Breast epithelium (tissue), 4 donors: ENCODE measurements at regions not wholly inside any gene's neighbourhood (a gene's known extent, or its start where the extent isn't known, plus 50 kb on each side); places are given as distances from the start of the nearest gene placed in this dataset.

Source experiments
- DNase-seq, 2 donors: peaks; one replicate each; pipeline ENCODE4 v3.0.0-alpha.2; 2019; ENCODE audit warnings: low spot score in 2 of 2
- H3K27ac ChIP-seq, 2 donors: fragments of 200-600 bp; sonication (generic) in 1 of 2; one replicate each; pipeline ENCODE4 v1.5.1; 2016 to 2019; ENCODE audit warnings: mild to moderate bottlenecking in 1 of 2
- H3K27me3 ChIP-seq, 2 donors: fragments of 200-600 bp; sonication (generic) in 1 of 2; one replicate each; pipeline versions ENCODE4 v1.5.1 to v1.6.0; 2017 to 2019; ENCODE audit warnings: control low read depth in 1 of 2, mild to moderate bottlenecking in 1 of 2
- H3K36me3 ChIP-seq: fragments of 200-600 bp; one replicate; pipeline ENCODE4 v1.5.1; 2019
- H3K4me1 ChIP-seq, 2 donors: fragments of 200-600 bp; sonication (generic); one replicate each; pipeline ENCODE4 v1.5.1; 2016 to 2019; ENCODE audit warnings: control low read depth in 1 of 2
- H3K4me3 ChIP-seq, 3 donors: fragments of 200-600 bp; sonication (generic); 1 replicate in 2 of 3; 2 replicates in 1 of 3; pipeline ENCODE4 v1.5.1; 2016 to 2019; ENCODE audit warnings: mild to moderate bottlenecking in 3 of 3, moderate library complexity in 2 of 3
- H3K9me3 ChIP-seq, 2 donors: fragments of 200-600 bp; sonication (generic) in 1 of 2; one replicate each; pipeline ENCODE4 v1.5.1; 2016 to 2019; ENCODE audit warnings: control low read depth in 1 of 2
- POLR2A ChIP-seq: fragments of 450-650 bp; IDR thresholded peaks from one replicate; pipeline ENCODE4 v1.6.1; 2016; ENCODE audit warnings: antibody characterized with exemption, mild to moderate bottlenecking, moderate library complexity
- POLR2AphosphoS5 ChIP-seq, 3 donors: sonication (generic); formaldehyde crosslinking; IDR thresholded peaks; one replicate each; pipeline ENCODE4 v1.6.1; 2017; ENCODE audit warnings: antibody characterized with exemption in 3 of 3
- intact Hi-C: fragments of 100-400 bp; cut with DNase I; formaldehyde crosslinking; loops from one replicate; pipeline ENCODE4 v1.15.1; 2023; ENCODE audit warnings: low total_unique reads
- TF ChIP-seq, protein P1 (sequence below), 3 donors: fragments of 450-650 bp; IDR thresholded peaks; one replicate each; pipeline ENCODE4 v1.5.1; 2016 to 2017; ENCODE audit warnings: antibody characterized with exemption in 3 of 3, mild to moderate bottlenecking in 3 of 3, moderate library complexity in 3 of 3

DNA sequence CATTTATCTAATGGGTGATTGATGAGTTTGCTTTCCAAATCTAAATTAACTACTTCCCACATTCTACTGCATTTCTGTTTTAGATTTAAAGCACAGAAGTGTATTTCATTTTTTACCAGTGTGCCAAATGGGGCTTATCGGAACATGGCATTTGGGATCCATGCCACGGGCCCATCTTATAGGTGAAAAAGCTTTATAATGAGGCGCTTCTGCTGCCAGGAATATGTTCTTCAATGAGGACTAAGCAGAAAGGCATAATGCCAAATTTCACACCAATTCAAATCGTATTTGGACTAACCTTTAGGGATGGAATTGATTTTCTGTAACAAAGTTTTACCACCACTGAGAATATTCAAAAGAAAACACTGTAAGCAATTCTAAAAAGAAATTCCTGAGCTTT, 803.5 kb upstream of the FLRT2 start:
- Histone ChIP-seq H3K27me3 (no peaks in the 10 kb centered on the region), H3K9me3 (no peaks in the 10 kb centered on the region), H3K4me1 (no peaks in the 10 kb centered on the region), H3K4me3 (no peak overlapping the region), H3K36me3 (no peaks in the 10 kb centered on the region), H3K27ac (no peak overlapping the region)
- intact Hi-C loops: no loop called here
- no peak for DNase-seq
- TF ChIP-seq POLR2AphosphoS5 (IDR thresholded peaks at IDR 0.05) (no peak), POLR2A (no peak)
- TF ChIP-seq, protein P1, sequence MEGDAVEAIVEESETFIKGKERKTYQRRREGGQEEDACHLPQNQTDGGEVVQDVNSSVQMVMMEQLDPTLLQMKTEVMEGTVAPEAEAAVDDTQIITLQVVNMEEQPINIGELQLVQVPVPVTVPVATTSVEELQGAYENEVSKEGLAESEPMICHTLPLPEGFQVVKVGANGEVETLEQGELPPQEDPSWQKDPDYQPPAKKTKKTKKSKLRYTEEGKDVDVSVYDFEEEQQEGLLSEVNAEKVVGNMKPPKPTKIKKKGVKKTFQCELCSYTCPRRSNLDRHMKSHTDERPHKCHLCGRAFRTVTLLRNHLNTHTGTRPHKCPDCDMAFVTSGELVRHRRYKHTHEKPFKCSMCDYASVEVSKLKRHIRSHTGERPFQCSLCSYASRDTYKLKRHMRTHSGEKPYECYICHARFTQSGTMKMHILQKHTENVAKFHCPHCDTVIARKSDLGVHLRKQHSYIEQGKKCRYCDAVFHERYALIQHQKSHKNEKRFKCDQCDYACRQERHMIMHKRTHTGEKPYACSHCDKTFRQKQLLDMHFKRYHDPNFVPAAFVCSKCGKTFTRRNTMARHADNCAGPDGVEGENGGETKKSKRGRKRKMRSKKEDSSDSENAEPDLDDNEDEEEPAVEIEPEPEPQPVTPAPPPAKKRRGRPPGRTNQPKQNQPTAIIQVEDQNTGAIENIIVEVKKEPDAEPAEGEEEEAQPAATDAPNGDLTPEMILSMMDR (IDR thresholded peaks at IDR 0.05): no peak

DNA sequence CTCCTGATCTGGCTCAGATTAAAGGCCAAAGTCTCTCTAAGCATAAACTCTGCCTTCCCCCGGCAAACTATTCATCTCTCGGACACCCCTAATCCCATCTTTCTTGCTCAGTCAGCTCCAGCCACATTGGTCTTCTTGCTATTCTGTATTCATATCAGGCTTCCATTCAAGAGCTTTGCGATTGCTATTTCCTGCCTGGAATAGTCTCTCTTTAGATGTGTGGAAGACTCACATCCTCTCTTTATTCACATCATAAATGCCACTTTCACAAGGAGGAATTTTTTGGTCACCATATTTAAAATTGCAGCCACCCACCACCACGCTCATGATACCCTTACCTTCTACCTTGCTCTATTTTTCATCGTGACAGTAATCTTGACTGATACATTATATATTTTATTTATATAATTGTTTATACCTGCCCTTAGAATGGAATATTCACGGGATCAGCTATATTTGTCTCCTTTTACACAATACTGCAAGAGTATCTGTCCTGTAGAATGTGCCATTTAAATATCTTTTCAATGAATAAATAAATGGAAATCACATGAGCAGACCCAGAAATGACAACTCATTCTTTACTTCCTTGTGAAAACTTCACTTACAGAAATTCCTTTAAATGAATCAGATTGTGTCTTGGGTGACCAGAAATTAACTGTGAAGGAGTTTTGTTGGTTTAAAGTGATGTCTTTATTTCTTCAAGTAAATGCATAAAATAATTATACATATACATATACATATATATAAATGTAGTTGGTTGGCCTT, 780.6 kb upstream of the FLRT2 start:
- intact Hi-C loops: no loop called here
- no peak overlapping the region for H3K4me3 ChIP-seq
- no peak for DNase-seq
- no peak overlapping the region for H3K27ac ChIP-seq
- no peaks in the 10 kb centered on the region for H3K9me3 ChIP-seq
- TF ChIP-seq POLR2A (no peak), POLR2AphosphoS5 (IDR thresholded peaks at IDR 0.05) (no peak)
- TF ChIP-seq, protein P1 (IDR thresholded peaks at IDR 0.05): no peak
- H3K4me1 ChIP-seq: no peaks in the 10 kb centered on the region
- no peaks in the 10 kb centered on the region for H3K27me3 ChIP-seq
- H3K36me3 ChIP-seq: no peaks in the 10 kb centered on the region

DNA sequence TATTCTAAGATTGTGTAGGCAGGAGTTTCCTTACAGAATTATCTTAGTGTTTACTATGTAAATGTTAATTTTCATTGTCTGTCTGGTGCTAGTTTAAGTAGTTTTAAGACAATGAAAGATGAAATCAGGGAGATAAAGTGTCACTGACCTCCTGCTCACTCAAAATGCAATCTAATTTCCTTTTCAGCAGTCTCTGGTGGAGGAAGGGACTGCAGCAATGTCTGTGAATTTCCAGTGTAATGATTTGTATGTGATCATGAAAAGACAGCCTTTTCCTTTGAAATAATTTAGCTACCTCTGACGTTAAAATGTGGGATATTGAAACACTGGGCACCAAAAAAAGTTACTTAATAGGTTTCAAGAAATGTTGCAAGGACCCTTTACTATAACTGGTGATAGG, 779.7 kb upstream of the FLRT2 start:
- intact Hi-C loops: no loop called here
- no peak for DNase-seq
- Histone ChIP-seq H3K27me3 (no peaks in the 10 kb centered on the region), H3K4me3 (no peak overlapping the region), H3K27ac (no peak overlapping the region), H3K4me1 (no peaks in the 10 kb centered on the region), H3K36me3 (no peaks in the 10 kb centered on the region), H3K9me3 (no peaks in the 10 kb centered on the region)
- TF ChIP-seq POLR2A (no peak), POLR2AphosphoS5 (IDR thresholded peaks at IDR 0.05) (no peak)
- TF ChIP-seq, protein P1 (IDR thresholded peaks at IDR 0.05): no peak

DNA sequence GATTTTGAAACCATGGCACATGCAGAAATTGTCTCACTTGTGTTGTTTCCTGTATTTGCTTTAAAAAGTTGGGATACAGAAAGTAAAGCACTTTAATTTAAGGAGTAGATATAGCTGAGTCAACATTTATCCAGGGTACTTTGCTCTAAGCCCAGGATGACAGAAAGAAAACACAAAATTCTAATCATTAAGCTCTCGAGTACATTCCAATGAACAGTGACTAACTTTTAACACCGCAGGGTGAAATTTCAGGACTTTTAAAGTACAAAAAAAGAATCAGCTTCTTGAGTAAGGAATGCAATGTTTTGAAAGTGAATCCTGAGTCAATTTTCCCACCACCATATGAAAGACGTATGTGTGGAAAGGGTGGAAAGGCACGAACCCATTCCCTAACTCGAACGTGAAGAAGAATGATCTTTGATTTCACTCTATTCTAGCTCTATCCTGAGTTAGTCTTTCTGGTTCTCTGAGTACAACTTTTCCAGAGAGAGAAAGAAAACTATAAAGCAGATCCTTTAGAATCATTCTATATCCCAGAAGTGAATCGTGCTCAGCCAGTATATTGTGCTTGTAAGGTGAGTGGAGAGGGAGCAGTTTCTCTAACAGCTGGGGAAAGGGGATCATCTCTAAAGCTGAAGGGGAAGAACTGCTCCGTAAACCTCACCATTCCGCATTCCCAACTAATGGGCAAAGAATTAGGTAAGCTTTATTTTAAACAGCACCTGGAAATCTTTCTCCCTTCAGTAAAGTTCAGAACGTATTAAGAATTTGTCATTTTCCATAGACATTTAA, 779.0 kb upstream of the FLRT2 start:
- no peaks in the 10 kb centered on the region for H3K9me3 ChIP-seq
- no peak for DNase-seq
- no peaks in the 10 kb centered on the region for H3K4me1 ChIP-seq
- no peaks in the 10 kb centered on the region for H3K27me3 ChIP-seq
- H3K4me3 ChIP-seq: no peak overlapping the region
- TF ChIP-seq, protein P1 (IDR thresholded peaks at IDR 0.05): no peak
- TF ChIP-seq POLR2A: no peak
- TF ChIP-seq POLR2AphosphoS5 (IDR thresholded peaks at IDR 0.05): no peak
- H3K27ac ChIP-seq: no peak overlapping the region
- no peaks in the 10 kb centered on the region for H3K36me3 ChIP-seq
- intact Hi-C loops: no loop called here

DNA sequence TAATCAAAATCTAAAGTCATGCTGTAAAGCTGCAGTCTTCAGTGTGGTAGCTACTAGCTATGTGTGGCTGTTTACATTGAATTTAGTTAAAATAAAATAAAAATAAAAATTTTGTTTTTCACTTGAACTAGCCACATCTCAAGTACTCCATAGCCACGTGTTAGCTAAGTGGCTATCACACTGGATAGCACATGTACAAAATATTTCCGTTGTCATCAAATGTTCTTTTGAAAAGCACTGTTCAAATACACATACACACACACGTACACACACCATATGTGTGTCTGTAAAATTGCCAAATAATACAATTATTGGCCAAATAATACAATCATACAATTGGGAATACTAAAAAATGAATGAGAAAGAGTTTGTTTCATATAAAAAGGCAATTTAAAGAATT, 778.2 kb upstream of the FLRT2 start:
- Histone ChIP-seq H3K36me3 (no peaks in the 10 kb centered on the region), H3K9me3 (no peaks in the 10 kb centered on the region), H3K27me3 (no peaks in the 10 kb centered on the region), H3K27ac (no peak overlapping the region), H3K4me1 (no peaks in the 10 kb centered on the region), H3K4me3 (no peak overlapping the region)
- intact Hi-C loops: no loop called here
- TF ChIP-seq, protein P1 (IDR thresholded peaks at IDR 0.05): no peak
- TF ChIP-seq POLR2A (no peak), POLR2AphosphoS5 (IDR thresholded peaks at IDR 0.05) (no peak)
- DNase-seq: no peak
